Stimulated activated naive CD8-positive, alpha-beta T cell treated with anti-CD3 and anti-CD28 coated beads, Interleukin-15, amount 100 ng/mL, for 72 hours (primary cell): ENCODE measurements at regions not wholly inside any gene's neighbourhood (a gene's known extent, or its start where the extent isn't known, plus 50 kb on each side); places are given as distances from the start of the nearest gene placed in this dataset.

ENCODE experiments used
- ATAC-seq: fragments of 150-1000 bp; cut with Tn5 transposase; 2 replicates; pipeline ENCODE4 v1.10.0; 2021; ENCODE audit warnings: mild to moderate bottlenecking, moderate library complexity
- DNase-seq, 2 donors: peaks; one replicate each; pipeline ENCODE4 v3.0.0; 2021 to 2022
- H3K27ac Mint-ChIP-seq, 2 donors: one replicate each; pipeline ENCODE4 v1.8.0; 2022; ENCODE audit warnings: mild to moderate bottlenecking in 2 of 2, mixed read lengths in 2 of 2, moderate library complexity in 2 of 2
- H3K27me3 Mint-ChIP-seq: one replicate; pipeline ENCODE4 v1.8.0; 2022; ENCODE audit warnings: mixed read lengths
- H3K4me1 Mint-ChIP-seq: one replicate; pipeline ENCODE4 v1.8.0; 2022; ENCODE audit warnings: mild to moderate bottlenecking, mixed read lengths
- H3K4me3 Mint-ChIP-seq, 2 donors: one replicate each; pipeline ENCODE4 v1.8.0; 2022; ENCODE audit warnings: mild to moderate bottlenecking in 2 of 2, mixed read lengths in 2 of 2, moderate library complexity in 1 of 2
- H3K9me3 Mint-ChIP-seq, 2 donors: one replicate each; pipeline ENCODE4 v1.8.0; 2022; ENCODE audit warnings: mixed read lengths in 2 of 2

DNA sequence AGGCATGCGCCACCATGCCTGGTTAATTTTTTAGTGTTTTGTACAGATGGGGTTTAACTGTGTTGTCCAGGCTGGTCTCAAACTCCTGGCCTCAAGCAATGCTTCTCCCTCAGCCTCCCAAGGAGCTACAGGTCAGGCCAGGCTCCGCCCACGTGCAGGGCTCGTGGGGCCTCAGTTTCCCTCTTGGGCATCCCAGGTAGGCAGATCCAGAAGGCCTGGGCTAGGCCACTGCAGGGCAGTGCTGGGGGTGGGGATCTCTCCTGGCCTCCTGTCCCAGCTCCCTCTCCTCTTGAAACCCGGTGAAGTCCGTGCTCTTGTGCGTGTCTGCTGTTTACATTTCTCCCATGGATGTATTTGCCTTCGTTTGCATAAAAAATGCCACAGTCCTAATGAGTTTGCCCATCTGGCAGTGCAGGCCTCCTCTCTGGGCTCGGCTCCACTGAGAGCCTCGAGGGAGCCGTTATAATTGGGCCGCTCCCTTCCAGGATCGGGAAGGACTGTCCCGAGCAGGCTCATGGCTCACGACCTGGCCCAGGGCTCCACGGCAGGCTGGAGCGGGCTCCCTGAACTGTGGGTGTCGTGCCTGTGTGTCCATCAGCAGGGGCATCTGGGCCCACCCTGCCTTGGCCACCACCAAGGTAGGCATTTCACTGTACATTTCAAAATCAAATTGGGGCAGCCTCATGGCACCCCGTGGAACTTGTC, 52.6 kb upstream of the RUFY1 start:
- ATAC-seq = no peak
- H3K9me3 Mint-ChIP-seq = no peaks in the 10 kb centered on the region

DNA sequence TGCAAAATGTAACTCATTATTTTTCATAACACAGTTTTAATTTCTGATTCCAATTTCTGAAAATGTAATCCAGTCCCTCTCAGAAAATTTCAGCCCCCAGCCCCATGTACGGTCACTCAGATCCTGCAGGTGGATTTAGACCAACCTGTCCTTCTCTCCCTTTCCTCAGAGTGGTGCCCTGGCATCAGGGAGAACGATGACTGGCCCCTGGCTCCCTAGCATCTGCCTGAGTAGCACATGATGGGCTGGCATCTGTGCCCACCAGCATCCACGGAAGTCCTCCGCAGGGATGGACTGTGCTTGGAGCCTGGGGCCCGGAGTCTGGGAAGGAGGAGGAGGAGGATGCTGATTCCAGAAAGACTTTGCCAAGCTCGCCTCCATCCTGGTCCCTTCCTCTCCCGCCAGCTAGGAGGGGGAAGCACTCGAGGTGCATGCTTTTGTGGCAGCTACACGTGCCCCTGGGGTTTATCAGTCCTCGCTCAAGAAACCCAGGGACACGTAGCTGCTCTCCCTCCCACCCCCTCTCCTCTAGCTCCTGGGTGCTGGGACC, 54.4 kb upstream of the RUFY1 start:
- DNase-seq (no peak), ATAC-seq (no peak)
- no peak overlapping the region for H3K27ac Mint-ChIP-seq
- H3K9me3 Mint-ChIP-seq = no peaks in the 10 kb centered on the region
- H3K4me1 Mint-ChIP-seq = no peaks in the 10 kb centered on the region
- H3K4me3 Mint-ChIP-seq = no peak overlapping the region
- H3K27me3 Mint-ChIP-seq = no peaks in the 10 kb centered on the region

More for the DNA sequence above, 52.6 kb upstream of the RUFY1 start:
- Mint-ChIP-seq H3K4me1 (no peaks in the 10 kb centered on the region), H3K27ac (no peak overlapping the region), H3K4me3 (no peak overlapping the region), H3K27me3 (no peaks in the 10 kb centered on the region)
- no peak for DNase-seq

GRCh38 chr5:179494774-179495526, 55.4 kb upstream of the RUFY1 start:
- H3K4me1 Mint-ChIP-seq = no peaks in the 10 kb centered on the region

DNA sequence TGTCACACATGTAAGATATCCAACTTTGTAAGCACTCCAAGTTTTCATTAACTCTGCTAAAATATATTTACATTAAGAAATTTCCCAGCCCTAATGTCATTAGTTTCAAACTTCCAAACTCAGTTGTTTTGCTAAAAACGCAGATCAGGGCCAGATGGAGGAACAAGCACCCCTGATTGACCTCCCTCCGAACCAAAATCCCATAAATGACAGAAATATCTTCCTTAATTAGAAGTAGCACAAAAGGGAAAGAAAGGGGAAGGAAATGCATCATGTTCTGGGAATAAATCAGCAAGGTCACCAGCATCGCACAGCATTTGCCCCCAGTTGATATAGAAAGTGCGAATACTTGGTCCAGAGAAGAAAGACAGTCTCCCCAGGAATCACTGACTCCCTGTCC, 61.4 kb upstream of the RUFY1 start:
- no peak overlapping the region for H3K4me3 Mint-ChIP-seq
- H3K4me1 Mint-ChIP-seq = no peaks in the 10 kb centered on the region
- DNase-seq = no peak
- no peak for ATAC-seq
- H3K9me3 Mint-ChIP-seq = no peaks in the 10 kb centered on the region
- no peak overlapping the region for H3K27ac Mint-ChIP-seq
- no peaks in the 10 kb centered on the region for H3K27me3 Mint-ChIP-seq

More at GRCh38 chr5:179494774-179495526, 55.4 kb upstream of the RUFY1 start:
- ATAC-seq = no peak
- H3K9me3 Mint-ChIP-seq = no peaks in the 10 kb centered on the region
- no peaks in the 10 kb centered on the region for H3K27me3 Mint-ChIP-seq
- no peak for DNase-seq
- no peak overlapping the region for H3K27ac Mint-ChIP-seq
- H3K4me3 Mint-ChIP-seq = no peak overlapping the region

DNA sequence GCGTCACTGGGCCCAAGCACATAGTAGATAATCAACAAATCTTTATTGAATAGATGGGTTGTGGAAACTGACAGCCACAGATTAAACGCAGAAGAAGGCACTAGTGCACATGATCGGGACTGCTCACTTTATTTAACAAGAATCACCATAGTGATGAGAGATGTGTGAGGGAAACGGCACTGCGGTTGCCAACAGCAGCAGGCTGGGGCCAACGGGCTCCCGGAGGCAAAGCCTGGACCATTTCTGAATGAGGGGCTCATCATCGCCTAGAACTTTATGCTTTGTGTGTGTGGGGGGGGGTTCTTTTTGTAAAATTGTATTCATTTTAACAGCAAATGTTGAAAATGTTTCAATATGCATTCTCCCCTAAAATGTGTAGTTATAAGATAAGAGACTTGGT, 61.9 kb upstream of the RUFY1 start:
- DNase-seq (no peak), ATAC-seq (no peak)
- no peak overlapping the region for H3K27ac Mint-ChIP-seq

DNA sequence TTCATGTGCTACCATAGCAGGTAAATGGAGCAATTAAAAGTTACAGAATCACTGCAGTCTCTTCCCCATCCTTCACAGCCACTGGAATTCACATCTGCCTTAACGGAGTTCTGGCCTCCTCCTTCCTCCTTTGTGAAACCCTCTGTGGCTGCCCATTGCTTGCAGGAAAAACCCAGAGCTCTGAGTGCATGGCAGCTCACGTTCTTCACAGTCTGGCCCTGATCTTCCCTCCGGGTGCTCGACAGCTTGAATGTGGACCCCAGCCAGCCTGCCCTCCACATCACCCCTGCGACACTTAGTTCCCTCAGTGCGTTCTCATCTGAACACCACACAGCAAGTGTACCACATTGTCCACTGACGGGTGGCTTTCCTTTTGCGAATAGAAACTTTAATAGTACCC, 63.2 kb upstream of the RUFY1 start:
- H3K27ac Mint-ChIP-seq = no peak overlapping the region
- no peaks in the 10 kb centered on the region for H3K4me1 Mint-ChIP-seq
- H3K9me3 Mint-ChIP-seq = no peaks in the 10 kb centered on the region
- DNase-seq (no peak), ATAC-seq (no peak)
- H3K27me3 Mint-ChIP-seq = no peaks in the 10 kb centered on the region
- H3K4me3 Mint-ChIP-seq = no peak overlapping the region

More for the DNA sequence above, 61.9 kb upstream of the RUFY1 start:
- Mint-ChIP-seq H3K4me1 (no peaks in the 10 kb centered on the region), H3K9me3 (no peaks in the 10 kb centered on the region), H3K4me3 (no peak overlapping the region), H3K27me3 (no peaks in the 10 kb centered on the region)

DNA sequence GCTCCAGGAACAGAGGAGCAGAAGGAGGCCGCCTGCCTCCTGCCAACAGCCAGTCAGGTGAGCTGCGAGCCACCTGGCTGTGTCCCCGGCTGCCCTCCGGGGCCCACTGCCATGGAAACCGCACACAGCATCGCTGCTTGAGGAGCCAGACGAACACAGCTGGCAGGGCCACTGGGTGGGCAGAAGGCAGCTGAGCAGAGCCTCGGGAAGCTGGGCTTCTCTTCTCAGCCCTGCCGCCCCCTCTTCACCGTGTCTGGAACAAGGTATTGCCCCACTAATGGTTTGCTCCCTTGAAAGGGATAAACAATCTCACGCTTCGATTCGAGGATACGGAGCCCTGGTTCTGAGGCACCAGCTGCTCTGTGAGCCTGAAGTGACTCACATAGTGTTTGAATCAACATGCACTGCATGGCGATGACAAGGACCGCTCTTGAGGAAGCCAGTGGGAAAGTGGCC, 63.7 kb upstream of the RUFY1 start:
- H3K27ac Mint-ChIP-seq = no peak overlapping the region
- H3K9me3 Mint-ChIP-seq = no peaks in the 10 kb centered on the region
- H3K4me3 Mint-ChIP-seq = no peak overlapping the region
- H3K4me1 Mint-ChIP-seq = no peaks in the 10 kb centered on the region
- ATAC-seq = no peak
- DNase-seq = no peak
- H3K27me3 Mint-ChIP-seq = no peaks in the 10 kb centered on the region

DNA sequence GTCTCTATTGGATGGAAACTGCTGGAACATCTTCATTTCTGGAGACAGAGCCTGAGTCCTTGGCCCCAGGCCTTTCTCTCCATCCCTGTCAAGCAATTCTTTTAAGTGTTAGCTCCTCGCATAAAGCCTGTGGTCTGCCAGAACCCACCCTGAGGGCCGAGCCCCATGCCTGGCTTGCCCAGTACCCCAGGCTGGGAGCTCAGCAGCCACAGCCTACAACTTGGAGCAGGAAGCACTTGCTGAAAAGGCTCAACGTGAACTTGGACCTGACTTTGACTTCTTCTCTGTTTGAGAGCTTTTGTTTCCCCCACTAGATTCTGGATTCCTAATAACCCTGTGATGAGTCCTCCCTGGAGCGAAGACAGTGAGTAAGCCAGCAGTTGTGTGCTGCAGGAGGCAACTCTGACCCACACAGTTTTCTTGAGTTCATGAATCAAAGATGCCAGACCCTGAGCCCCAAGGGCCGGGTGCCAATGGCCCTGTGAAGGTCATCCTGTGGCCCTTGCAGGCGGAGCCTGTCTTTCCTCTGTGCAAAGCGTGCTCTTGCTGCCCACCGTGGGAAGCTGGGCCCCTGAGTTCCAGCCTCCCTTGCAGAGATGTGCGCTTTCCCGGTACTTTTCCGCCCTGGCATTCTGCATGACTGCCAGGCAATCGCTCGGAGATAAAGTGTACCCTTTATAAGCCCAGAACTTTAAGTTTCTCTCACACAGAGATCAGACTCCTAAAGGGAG, 64.3 kb upstream of the RUFY1 start:
- Mint-ChIP-seq H3K27me3 (no peaks in the 10 kb centered on the region), H3K9me3 (no peaks in the 10 kb centered on the region), H3K27ac (peak overlapping the region in 1 of 2 donors; percentile 39), H3K4me1 (no peaks in the 10 kb centered on the region), H3K4me3 (no peak overlapping the region)
- DNase-seq = no peak
- ATAC-seq = no peak

GRCh38 chr5:179484761-179485160, 65.6 kb upstream of the RUFY1 start:
- peak overlapping the region in 1 of 2 donors; percentile 9 for H3K27ac Mint-ChIP-seq
- no peaks in the 10 kb centered on the region for H3K4me1 Mint-ChIP-seq
- no peak overlapping the region for H3K4me3 Mint-ChIP-seq
- no peak for ATAC-seq
- no peak for DNase-seq
- no peaks in the 10 kb centered on the region for H3K9me3 Mint-ChIP-seq
- no peaks in the 10 kb centered on the region for H3K27me3 Mint-ChIP-seq

- Mint-ChIP-seq H3K27me3 (no peaks in the 10 kb centered on the region), H3K27ac (no peak overlapping the region), H3K9me3 (no peaks in the 10 kb centered on the region), H3K4me3 (no peak overlapping the region), H3K4me1 (no peaks in the 10 kb centered on the region)
- ATAC-seq (no peak), DNase-seq (no peak)
Observed at GRCh38 chr5:179484201-179484600, 66.2 kb upstream of the RUFY1 start.

GRCh38 chr5:179478624-179479023, 71.7 kb upstream of the RUFY1 start:
- H3K4me3 Mint-ChIP-seq = no peak overlapping the region
- H3K27ac Mint-ChIP-seq = no peak overlapping the region
- no peak for DNase-seq
- ATAC-seq = no peak
- H3K27me3 Mint-ChIP-seq = peaks cover 11% of the 10 kb centered on the region
- no peaks in the 10 kb centered on the region for H3K9me3 Mint-ChIP-seq
- H3K4me1 Mint-ChIP-seq = no peaks in the 10 kb centered on the region

GRCh38 chr5:179475208-179475751, 75.1 kb upstream of the RUFY1 start:
- Mint-ChIP-seq H3K9me3 (no peaks in the 10 kb centered on the region), H3K4me1 (no peaks in the 10 kb centered on the region), H3K27me3 (peaks cover 11% of the 10 kb centered on the region), H3K27ac (no peak overlapping the region), H3K4me3 (no peak overlapping the region)
- no peak for DNase-seq
- ATAC-seq = no peak

DNA sequence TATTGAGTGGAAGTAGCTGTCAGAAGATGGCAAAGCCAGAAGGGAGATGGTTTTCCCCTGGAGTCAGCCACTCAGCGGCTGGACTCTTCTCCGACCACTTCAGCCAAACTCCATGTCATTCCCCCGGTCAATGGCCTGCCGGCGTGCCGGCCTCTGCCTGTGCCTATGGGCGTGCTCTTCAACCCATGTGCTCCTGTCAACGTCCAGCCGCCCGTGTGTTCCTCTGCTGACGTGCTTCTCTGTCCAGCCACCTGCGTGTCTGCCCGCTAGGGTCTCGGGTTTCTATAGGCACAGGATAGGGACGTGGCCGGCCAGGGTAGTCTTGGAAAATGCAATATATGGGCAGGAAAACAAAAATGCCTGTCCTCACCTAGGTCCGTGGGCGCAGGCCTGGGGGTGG, 77.7 kb upstream of the RUFY1 start:
- H3K9me3 Mint-ChIP-seq = no peaks in the 10 kb centered on the region
- H3K27ac Mint-ChIP-seq = peak overlapping the region in 1 of 2 donors; percentile 35
- DNase-seq (no peak), ATAC-seq (no peak)
- no peaks in the 10 kb centered on the region for H3K4me1 Mint-ChIP-seq
- H3K27me3 Mint-ChIP-seq = peaks cover 11% of the 10 kb centered on the region
- H3K4me3 Mint-ChIP-seq = no peak overlapping the region

- H3K27ac Mint-ChIP-seq = no peak overlapping the region
- no peaks in the 10 kb centered on the region for H3K9me3 Mint-ChIP-seq
- no peak for ATAC-seq
- no peak for DNase-seq
- H3K27me3 Mint-ChIP-seq = peaks cover 11% of the 10 kb centered on the region
- H3K4me1 Mint-ChIP-seq = no peaks in the 10 kb centered on the region
- H3K4me3 Mint-ChIP-seq = no peak overlapping the region
Observed at GRCh38 chr5:179472174-179472573, 78.2 kb upstream of the RUFY1 start.

GRCh38 chr5:179470201-179470600, 80.2 kb upstream of the RUFY1 start:
- ATAC-seq (no peak), DNase-seq (no peak)
- no peak overlapping the region for H3K4me3 Mint-ChIP-seq
- no peaks in the 10 kb centered on the region for H3K9me3 Mint-ChIP-seq
- no peak overlapping the region for H3K27ac Mint-ChIP-seq
- H3K4me1 Mint-ChIP-seq = no peaks in the 10 kb centered on the region
- peaks cover 4% of the 10 kb centered on the region for H3K27me3 Mint-ChIP-seq
